ENCODE measurements at regions not wholly inside any gene's neighbourhood (a gene's known extent, or its start where the extent isn't known, plus 50 kb on each side); places are given as distances from the start of the nearest gene placed in this dataset.

DNA sequence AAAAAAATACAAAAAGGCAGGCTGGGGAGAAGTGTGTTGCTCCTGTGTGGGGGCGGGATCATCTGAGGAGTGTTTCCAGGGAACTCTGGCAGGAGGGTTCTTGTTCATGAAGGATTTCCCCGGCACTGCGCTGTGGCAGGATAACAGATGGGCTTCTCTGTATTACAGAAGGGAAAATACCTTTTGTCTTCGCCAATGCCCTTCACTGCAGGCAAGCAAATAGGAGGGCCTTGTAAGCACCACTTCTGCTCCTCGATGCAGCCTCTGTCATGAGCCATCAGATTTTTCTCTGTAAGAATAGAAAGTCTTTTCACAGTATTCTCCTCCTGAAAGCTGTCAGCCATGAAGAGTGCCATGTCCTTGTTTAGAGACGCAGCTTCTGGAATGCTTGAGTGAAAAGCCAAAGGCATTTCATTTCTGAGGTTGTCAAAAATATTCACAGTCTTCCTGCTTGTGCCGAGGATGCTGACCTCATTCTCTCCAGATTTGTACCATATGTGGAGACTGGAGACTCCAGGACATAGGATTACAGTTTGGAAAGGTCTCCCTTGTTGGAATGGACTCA is 294.0 kb downstream of the YTHDC2 start:
- no TSS peak for BruUV-seq (replicated peaks)
- in situ Hi-C loops (cut with MboI), result no loop called here
- intact Hi-C loops (cut with micrococcal nuclease), result no loop called here
- Histone ChIP-seq H3K4me1 (replicated peaks in 1 of 2; ENCODE audit: control insufficient read depth in 2 of 2, insufficient read depth in 2 of 2, low read length in 2 of 2) (no peaks in the 10 kb centered on the region), H3K9me1 (ENCODE audit: control insufficient read depth, insufficient read depth, low read length) (no peaks in the 10 kb centered on the region), H2AFZ (ENCODE audit: low read depth, low read length) (no peak overlapping the region), H3K36me3 (ENCODE audit: control insufficient read depth, insufficient read depth, low read length) (no peaks in the 10 kb centered on the region), H3K4me3 (no peak overlapping the region), H3K9me3 (replicated peaks; ENCODE audit: control insufficient read depth, insufficient read depth, low read depth, low read length) (peaks cover 2% of the 10 kb centered on the region; the same call in 1 of the 2 replicates), H3K79me2 (ENCODE audit: control insufficient read depth, insufficient read depth, low read length) (no peaks in the 10 kb centered on the region), H3K27me3 (ENCODE audit: control insufficient read depth in 2 of 2, insufficient read depth in 2 of 2, low read length in 2 of 2) (no peaks in the 10 kb centered on the region), H3K9ac (ENCODE audit: insufficient read depth in 1 of 2, low read depth in 2 of 2, low read length in 2 of 2) (no peak overlapping the region), H3K27ac (ENCODE audit: extremely low read depth, low read depth, low read length) (no peak overlapping the region), H4K20me1 (replicated peaks; ENCODE audit: control insufficient read depth, insufficient read depth, low read length) (no peaks in the 10 kb centered on the region), H3K4me2 (ENCODE audit: insufficient read depth, low read length) (no peak overlapping the region)
- no peak for FAIRE-seq
- 3% methylated on average over 7 of the region's 7 CpGs for WGBS (ENCODE audit: insufficient coverage, low coverage, missing lambda C conversion rate)
- no peak for DNase-seq (ENCODE audit: extremely low read depth in 1 of 4, low spot score in 3 of 4)
- ChIA-PET CTCF (ENCODE audit: low intra/inter-chr PET ratio) (no interaction called here), POLR2A (no interaction called here)
- no peak for ATAC-seq
- TF ChIP-seq, protein P1, sequence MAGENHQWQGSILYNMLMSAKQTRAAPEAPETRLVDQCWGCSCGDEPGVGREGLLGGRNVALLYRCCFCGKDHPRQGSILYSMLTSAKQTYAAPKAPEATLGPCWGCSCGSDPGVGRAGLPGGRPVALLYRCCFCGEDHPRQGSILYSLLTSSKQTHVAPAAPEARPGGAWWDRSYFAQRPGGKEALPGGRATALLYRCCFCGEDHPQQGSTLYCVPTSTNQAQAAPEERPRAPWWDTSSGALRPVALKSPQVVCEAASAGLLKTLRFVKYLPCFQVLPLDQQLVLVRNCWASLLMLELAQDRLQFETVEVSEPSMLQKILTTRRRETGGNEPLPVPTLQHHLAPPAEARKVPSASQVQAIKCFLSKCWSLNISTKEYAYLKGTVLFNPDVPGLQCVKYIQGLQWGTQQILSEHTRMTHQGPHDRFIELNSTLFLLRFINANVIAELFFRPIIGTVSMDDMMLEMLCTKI (IDR thresholded peaks at IDR 0.05; ENCODE audit: partially characterized antibody), result no peak
- TF ChIP-seq HDAC1 (IDR thresholded peaks at IDR 0.05) (no peak), PCBP2 (IDR thresholded peaks at IDR 0.05; ENCODE audit: low read depth, low read length, poor library complexity, severe bottlenecking) (no peak), ETV1 (tag; conservative IDR thresholded peaks at IDR 0.05; ENCODE audit: low read depth) (no peak), ZNF197 (CRISPR knock-in tag; IDR thresholded peaks at IDR 0.05; ENCODE audit: low read depth) (no peak), CBX1 (IDR thresholded peaks at IDR 0.05; ENCODE audit: low read depth) (no peak), RNF219 (CRISPR knock-in tag; IDR thresholded peaks at IDR 0.05) (no peak), ZNF76 (CRISPR knock-in tag; IDR thresholded peaks at IDR 0.05; ENCODE audit: borderline replicate concordance) (no peak), RHOXF2B (CRISPR knock-in tag; conservative IDR thresholded peaks at IDR 0.05) (no peak), CREBBP (IDR thresholded peaks at IDR 0.05; ENCODE audit: low read depth, low read length) (no peak), SMARCB1 (IDR thresholded peaks at IDR 0.05; ENCODE audit: insufficient read length, low read depth) (no peak), RBBP5 (IDR thresholded peaks at IDR 0.05; ENCODE audit: borderline replicate concordance, insufficient read depth, low read length, poor library complexity, severe bottlenecking) (no peak), ZNF239 (CRISPR knock-in tag; IDR thresholded peaks at IDR 0.05) (no peak), SNIP1 (IDR thresholded peaks at IDR 0.05; ENCODE audit: low read depth) (no peak), UBTF (IDR thresholded peaks at IDR 0.05; ENCODE audit: borderline replicate concordance in 1 of 2, low read depth in 2 of 2, low read length in 2 of 2) (no peak)
- TF ChIP-seq, protein P2, sequence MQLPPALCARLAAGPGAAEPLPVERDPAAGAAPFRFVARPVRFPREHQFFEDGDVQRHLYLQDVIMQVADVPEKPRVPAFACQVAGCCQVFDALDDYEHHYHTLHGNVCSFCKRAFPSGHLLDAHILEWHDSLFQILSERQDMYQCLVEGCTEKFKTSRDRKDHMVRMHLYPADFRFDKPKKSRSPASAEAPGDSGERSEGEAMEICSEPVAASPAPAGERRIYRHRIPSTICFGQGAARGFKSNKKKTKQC (CRISPR knock-in tag; IDR thresholded peaks at IDR 0.05), result no peak
